ENCODE measurements at regions not wholly inside any gene's neighbourhood (a gene's known extent, or its start where the extent isn't known, plus 50 kb on each side); places are given as distances from the start of the nearest gene placed in this dataset.
"Not testable (repeated sequence)": the region's sequence is repeated elsewhere in the genome, so short reads cannot be mapped to it uniquely, and the experiment has no call there.

- in situ Hi-C loops (cut with HindIII; ENCODE audit: low sequenced_read_pairs): loop anchor here (5.0 kb wide), 1 partner anchor 59 kb away; no protein-coding TSS in a partner anchor
Observed at GRCh38 chr13:112171570-112171965, 104.6 kb downstream of the SOX1 start.

DNA sequence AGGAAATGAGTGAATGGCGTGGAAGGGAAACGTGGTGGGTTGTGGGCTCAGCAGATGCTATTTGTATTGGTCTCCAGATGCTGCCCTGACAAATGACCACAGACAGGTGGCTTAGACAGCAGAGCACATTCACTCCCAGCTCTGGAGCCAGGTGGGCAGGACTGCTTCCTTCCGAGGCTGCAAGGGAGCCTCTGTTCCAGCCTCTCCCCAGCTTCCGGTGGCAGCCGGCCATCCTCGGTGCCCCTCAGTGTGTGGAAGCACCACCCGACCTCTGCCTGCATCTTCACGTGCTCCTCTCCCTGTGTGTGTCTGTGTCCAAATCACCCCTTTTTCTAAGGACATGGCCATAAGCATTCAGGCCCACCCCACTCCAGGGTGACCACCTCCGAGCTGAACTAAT lies 105.1 kb downstream of the SOX1 start:
- in situ Hi-C loops (cut with HindIII; ENCODE audit: low sequenced_read_pairs): loop anchor here (5.0 kb wide), 1 partner anchor 60 kb away; no protein-coding TSS in a partner anchor

DNA sequence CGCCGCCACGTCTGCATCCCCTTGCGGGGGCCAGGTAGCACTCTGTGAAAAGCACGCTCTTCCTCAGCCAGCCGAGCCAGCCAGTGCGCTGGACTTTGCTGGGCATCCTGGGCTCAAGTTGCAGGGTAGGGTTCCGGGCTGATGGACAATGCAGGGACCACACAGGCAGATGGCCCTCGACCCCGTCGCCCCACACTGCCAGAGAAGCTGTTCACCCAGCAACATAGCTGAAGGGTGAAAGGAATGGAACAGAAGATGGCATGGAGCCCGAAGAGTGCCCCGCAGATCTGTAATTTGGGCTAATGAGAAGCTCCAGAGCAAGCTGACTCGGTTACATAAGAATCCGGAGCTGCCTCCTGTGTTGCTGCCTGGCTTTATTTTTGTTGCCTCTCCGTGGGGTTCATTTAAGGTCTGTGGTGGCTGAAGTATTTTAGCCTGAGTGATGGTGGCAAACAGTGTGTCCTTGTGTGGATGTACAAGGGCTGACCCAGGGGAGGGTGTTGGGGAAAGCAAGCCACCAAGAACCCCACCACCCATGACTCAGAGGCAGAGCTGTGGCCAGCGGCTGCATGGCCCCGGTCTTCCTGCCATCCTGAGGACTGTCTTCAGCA lies 105.8 kb downstream of the SOX1 start:
- in situ Hi-C loops (cut with HindIII; ENCODE audit: low sequenced_read_pairs): loop anchor here (5.0 kb wide), 1 partner anchor 60 kb away; no protein-coding TSS in a partner anchor

DNA sequence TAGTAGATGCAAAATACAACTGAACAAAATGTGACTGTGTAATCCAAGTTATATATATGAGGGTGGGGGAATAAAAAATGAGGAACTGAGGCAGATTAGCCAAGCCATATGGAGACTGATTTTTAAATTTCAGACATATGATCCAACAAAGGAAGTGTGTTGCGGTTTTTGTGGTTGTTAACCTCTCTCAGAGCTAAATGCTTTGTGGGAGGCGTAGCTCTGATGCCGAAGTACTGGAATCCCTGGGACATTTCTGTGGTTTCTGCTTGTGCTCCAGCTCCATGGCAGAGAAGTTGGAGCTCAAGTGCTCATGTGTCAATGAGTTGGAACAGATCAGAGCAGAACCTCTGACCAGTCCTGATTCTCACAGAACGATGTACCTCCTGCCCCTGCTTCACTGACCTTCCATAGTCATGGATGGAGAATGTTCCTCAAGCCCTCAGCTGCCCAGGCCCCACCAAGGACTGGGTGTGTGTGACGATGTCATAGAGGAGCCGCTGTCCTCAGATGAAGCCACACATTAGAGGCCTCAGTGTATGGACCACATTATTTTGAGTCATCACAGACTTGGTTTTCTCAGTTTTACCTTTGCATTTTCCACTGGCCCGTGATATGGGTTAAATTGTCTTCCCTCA lies 107.6 kb downstream of the SOX1 start:
- in situ Hi-C loops (cut with HindIII; ENCODE audit: low sequenced_read_pairs): loop anchor here (5.0 kb wide), 1 partner anchor 62 kb away; no protein-coding TSS in a partner anchor

GRCh38 chr13:112175162-112176075 lies 108.5 kb downstream of the SOX1 start:
- in situ Hi-C loops (cut with HindIII; ENCODE audit: low sequenced_read_pairs): no loop called here

- in situ Hi-C loops (cut with HindIII; ENCODE audit: low sequenced_read_pairs): not testable (repeated sequence)
Observed at GRCh38 chr13:112176141-112177119, 109.5 kb downstream of the SOX1 start.

DNA sequence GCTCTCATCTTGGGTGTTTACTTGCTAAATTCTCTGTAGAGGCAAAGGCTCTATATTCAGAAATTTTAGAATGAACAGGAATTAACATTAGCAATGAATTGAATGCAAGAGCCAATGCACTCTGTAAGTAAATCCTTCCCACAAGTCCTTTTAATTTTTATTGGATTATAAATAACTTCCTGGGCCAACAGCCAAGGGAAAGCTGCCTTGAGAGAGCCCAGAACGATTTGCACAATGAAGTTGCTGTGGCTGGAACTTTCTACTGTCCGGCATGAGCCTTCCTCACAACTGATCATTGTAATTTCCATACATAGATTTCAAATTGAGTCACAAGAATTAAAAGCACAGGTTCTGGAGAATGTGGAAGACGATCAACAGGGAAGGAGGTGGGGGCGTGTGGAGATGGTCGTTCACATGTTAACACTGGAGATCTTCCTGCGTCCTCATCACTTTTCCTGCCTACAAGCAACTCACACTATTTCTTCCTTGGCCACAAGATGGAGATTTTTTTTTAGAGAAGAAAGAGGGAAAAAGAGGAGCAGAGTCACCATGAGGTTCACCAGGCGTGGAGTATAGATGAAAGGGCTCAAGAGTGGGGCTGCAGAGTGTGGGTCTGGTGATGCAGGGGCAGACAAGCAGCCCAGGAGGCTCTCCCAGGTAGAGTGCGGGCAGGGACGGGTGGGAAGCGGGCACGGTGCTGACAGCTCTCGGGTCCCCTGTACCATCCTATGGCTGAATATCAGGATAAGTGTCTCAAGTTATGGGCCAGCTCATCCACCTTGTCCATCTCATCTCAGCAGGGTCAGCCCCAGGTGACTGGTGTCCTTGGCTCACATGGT lies 110.7 kb downstream of the SOX1 start:
- in situ Hi-C loops (cut with HindIII; ENCODE audit: low sequenced_read_pairs): no loop called here

DNA sequence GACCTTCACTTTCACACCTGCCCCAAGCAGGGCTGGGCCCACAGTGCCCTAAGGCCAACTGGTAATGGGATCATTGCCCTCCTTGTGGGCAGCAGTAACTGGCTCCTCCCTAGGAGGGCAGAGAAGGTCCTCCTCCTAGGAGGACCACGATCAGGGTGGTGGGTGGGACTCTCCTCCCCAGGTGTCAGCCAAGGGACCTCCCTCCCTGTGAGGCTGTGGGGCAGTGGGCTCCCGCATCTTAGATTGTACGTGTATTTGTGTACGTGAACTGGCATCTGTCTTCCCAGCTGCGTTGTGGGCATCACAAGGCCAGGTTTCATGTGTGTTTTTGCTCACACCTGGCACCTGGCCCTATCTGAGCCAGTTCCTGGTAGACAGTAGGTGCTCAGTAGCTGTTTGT lies 111.8 kb downstream of the SOX1 start:
- in situ Hi-C loops (cut with HindIII; ENCODE audit: low sequenced_read_pairs): no loop called here

- in situ Hi-C loops (cut with HindIII; ENCODE audit: low sequenced_read_pairs): no loop called here
Observed at GRCh38 chr13:112179421-112179820, 112.5 kb downstream of the SOX1 start.

DNA sequence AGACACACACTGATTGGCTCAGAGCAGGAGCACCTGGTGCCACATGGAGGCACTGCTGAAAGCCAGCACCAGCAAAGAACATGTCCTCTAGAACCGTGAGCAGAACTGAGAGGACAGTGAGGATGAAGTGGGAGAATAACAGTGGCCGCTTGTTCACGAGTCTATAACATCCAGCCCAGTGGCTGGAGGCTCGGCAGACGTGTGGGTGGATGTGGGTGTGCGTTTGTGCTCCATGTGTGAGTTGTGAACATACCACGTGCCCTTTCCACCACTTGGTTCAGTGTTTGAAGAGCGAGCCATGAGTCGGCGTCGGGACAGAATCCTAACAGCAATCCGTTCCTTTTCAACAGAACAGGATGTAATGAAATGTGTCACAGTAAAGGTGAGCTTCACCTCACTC lies 113.0 kb downstream of the SOX1 start:
- in situ Hi-C loops (cut with HindIII; ENCODE audit: low sequenced_read_pairs): no loop called here

DNA sequence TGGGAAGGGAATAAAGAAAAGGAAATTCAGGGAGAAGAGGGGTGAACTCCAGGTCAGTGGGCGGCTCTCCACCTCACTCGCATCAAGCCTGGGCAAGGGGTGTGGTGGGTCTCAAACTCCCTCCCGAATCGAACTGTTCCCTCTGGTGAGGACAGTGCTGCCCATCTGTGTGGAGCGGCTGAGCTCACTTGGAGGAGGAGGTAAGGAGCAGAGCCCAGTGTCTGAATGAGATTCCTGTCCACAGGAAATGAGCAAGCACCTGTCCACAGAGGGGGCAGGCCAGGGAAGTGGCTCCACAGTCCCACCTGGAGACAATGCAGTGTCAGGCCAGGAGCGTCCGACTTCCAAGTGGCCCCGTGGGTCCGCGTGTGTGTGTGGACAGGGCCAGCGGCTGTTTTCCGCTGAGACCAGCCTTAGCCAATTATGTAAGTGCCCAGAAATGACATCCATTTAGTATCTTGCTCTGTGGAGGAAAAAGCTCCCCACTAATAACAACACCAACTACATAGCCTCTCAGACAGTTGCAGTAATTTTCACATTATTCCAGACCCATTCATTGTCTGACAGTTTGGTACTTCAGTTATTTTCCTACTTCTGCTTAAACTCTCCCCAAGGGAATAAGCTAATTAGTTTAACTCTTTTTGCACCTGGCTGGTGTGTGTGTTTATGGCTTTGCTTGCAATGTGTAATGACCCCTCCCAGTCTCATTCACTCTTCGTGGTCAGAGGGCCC lies 114.6 kb downstream of the SOX1 start:
- in situ Hi-C loops (cut with HindIII; ENCODE audit: low sequenced_read_pairs): no loop called here

- in situ Hi-C loops (cut with HindIII; ENCODE audit: low sequenced_read_pairs): no loop called here
Observed at GRCh38 chr13:112182251-112182650, 115.3 kb downstream of the SOX1 start.

DNA sequence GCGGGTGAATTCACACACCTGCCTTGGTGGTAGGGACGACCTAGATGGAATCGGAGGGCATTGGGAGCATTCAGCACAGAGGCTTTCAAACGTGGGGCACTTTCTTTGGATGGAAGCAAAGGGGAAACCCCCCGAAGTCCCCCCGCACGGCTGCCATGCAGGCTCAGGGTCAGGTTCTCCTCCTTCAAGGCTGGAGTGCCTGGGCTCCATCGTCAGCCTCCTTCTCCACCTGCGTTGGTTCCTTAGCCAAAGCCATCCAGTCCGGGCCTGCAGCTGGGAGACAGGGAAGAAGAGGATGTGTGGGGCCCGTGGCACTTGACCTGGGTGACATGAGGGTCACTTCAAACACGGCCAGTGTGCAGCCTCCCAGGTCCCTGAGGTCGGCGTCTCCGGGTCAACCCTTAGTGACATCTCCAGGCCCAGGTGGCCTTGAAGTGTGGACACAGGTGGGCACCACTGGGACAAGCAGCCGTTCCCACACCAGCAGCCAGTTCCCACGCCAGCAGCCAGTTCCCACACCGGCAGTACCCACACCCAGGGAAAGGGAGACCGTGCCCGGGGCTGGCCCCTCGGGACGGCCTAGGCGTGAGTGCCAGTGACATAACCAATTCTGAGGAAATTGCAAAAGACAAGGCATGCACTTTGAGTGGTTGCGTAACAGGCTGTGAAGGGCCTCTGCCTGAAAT lies 116.0 kb downstream of the SOX1 start:
- in situ Hi-C loops (cut with HindIII; ENCODE audit: low sequenced_read_pairs): no loop called here

- in situ Hi-C loops (cut with HindIII; ENCODE audit: low sequenced_read_pairs): no loop called here
Observed at GRCh38 chr13:112183532-112184090, 116.7 kb downstream of the SOX1 start.

DNA sequence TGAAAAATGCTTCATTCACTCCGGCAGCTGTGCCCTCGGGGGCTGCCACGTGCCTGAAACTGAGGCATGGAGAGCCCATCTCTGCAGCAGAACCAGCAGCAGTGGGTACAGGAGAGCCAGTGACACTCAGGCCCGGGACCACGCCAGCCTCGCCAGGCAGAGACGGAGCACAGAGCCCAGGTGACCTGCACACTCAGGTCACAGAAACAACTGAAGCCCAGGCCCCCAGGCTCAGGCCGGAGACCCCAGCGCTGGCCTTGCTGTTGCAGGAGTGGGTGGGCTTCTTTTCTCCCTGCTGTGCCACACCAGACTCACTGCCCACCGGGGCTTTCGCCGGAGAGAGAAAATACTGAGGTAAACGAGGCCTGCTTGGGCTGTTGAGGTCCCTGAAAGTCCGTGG lies 117.3 kb downstream of the SOX1 start:
- in situ Hi-C loops (cut with HindIII; ENCODE audit: low sequenced_read_pairs): no loop called here

- in situ Hi-C loops (cut with HindIII; ENCODE audit: low sequenced_read_pairs): no loop called here
Observed at GRCh38 chr13:112184851-112185371, 118.0 kb downstream of the SOX1 start.

- in situ Hi-C loops (cut with HindIII; ENCODE audit: low sequenced_read_pairs): no loop called here
Observed at GRCh38 chr13:112185466-112185865, 118.5 kb downstream of the SOX1 start.

DNA sequence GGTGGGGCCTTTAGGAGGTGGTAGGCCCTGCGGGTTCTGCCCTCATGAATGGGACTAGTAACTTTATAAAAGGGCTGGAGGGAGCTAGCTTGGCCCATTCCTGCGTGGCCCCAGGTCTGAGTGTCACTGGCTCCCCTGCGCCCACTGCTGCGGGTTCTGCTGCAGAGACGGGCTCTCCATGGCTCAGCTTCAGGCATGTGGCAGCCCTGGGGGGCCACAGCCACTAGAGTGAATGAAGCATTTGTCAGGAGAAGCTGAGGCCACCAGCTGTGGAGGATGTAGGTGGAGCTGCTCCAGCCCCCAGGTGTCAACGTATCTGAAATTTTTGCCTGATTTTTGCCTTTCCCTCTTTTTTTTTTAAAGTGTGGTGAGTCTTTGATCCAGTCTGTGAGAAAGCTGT lies 119.1 kb downstream of the SOX1 start:
- in situ Hi-C loops (cut with HindIII; ENCODE audit: low sequenced_read_pairs): no loop called here

All from endothelial cell of hepatic sinusoid (primary cell).